ENCODE measurements at regions not wholly inside any gene's neighbourhood (a gene's known extent, or its start where the extent isn't known, plus 50 kb on each side); places are given as distances from the start of the nearest gene placed in this dataset.

- intact Hi-C loops (cut with DNase I), result no loop called here
- no peak for DNase-seq (ENCODE audit: low spot score)
Observed at GRCh38 chr11:95592471-95592870, 197.1 kb downstream of the FAM76B start.

- DNase-seq (ENCODE audit: low spot score), result no peak
- intact Hi-C loops (cut with DNase I), result no loop called here
Observed at GRCh38 chr11:95589893-95590612, 199.5 kb downstream of the FAM76B start.

GRCh38 chr11:95588821-95589220, 200.8 kb downstream of the FAM76B start:
- intact Hi-C loops (cut with DNase I), result no loop called here
- DNase-seq (ENCODE audit: low spot score), result no peak

GRCh38 chr11:95586661-95587060, 202.9 kb downstream of the FAM76B start:
- intact Hi-C loops (cut with DNase I), result no loop called here
- DNase-seq (ENCODE audit: low spot score), result no peak

- intact Hi-C loops (cut with DNase I), result no loop called here
- DNase-seq (ENCODE audit: low spot score), result no peak
Observed at GRCh38 chr11:95586155-95586554, 203.4 kb downstream of the FAM76B start.

GRCh38 chr11:95585752-95586077, 203.9 kb downstream of the FAM76B start:
- intact Hi-C loops (cut with DNase I), result no loop called here
- no peak for DNase-seq (ENCODE audit: low spot score)

GRCh38 chr11:95585069-95585751, 204.4 kb downstream of the FAM76B start:
- intact Hi-C loops (cut with DNase I), result no loop called here
- DNase-seq (ENCODE audit: low spot score), result no peak

GRCh38 chr11:95584589-95584988, 205.0 kb downstream of the FAM76B start:
- no peak for DNase-seq (ENCODE audit: low spot score)
- intact Hi-C loops (cut with DNase I), result no loop called here

GRCh38 chr11:95584180-95584579, 205.4 kb downstream of the FAM76B start:
- intact Hi-C loops (cut with DNase I), result no loop called here
- no peak for DNase-seq (ENCODE audit: low spot score)

GRCh38 chr11:95577716-95578460, 211.7 kb downstream of the FAM76B start:
- no peak for DNase-seq (ENCODE audit: low spot score)
- intact Hi-C loops (cut with DNase I), result no loop called here

- intact Hi-C loops (cut with DNase I), result no loop called here
Observed at GRCh38 chr11:95576146-95576845, 213.3 kb downstream of the FAM76B start.

GRCh38 chr11:95575517-95575916, 214.1 kb downstream of the FAM76B start:
- DNase-seq (ENCODE audit: low spot score), result no peak
- intact Hi-C loops (cut with DNase I), result no loop called here

More at GRCh38 chr11:95576146-95576845, 213.3 kb downstream of the FAM76B start:
- no peak for DNase-seq (ENCODE audit: low spot score)

- DNase-seq (ENCODE audit: low spot score), result no peak
- intact Hi-C loops (cut with DNase I), result no loop called here
Observed at GRCh38 chr11:95571718-95572260, 217.8 kb downstream of the FAM76B start.

GRCh38 chr11:95570845-95571244, 218.7 kb downstream of the FAM76B start:
- intact Hi-C loops (cut with DNase I), result no loop called here
- no peak for DNase-seq (ENCODE audit: low spot score)

- no peak for DNase-seq (ENCODE audit: low spot score)
- intact Hi-C loops (cut with DNase I), result no loop called here
Observed at GRCh38 chr11:95569207-95569606, 220.4 kb downstream of the FAM76B start.

- no peak for DNase-seq (ENCODE audit: low spot score)
- intact Hi-C loops (cut with DNase I), result no loop called here
Observed at GRCh38 chr11:95568281-95568680, 221.3 kb downstream of the FAM76B start.

- intact Hi-C loops (cut with DNase I), result no loop called here
- no peak for DNase-seq (ENCODE audit: low spot score)
Observed at GRCh38 chr11:95567685-95568084, 221.9 kb downstream of the FAM76B start.

- DNase-seq (ENCODE audit: low spot score), result no peak
- intact Hi-C loops (cut with DNase I), result no loop called here
Observed at GRCh38 chr11:95566211-95566610, 223.4 kb downstream of the FAM76B start.

- intact Hi-C loops (cut with DNase I), result no loop called here
- DNase-seq (ENCODE audit: low spot score), result no peak
Observed at GRCh38 chr11:95565724-95566141, 223.8 kb downstream of the FAM76B start.

- DNase-seq (ENCODE audit: low spot score), result no peak
- intact Hi-C loops (cut with DNase I), result no loop called here
Observed at GRCh38 chr11:95563859-95564258, 225.7 kb downstream of the FAM76B start.
